Astrocyte of the cerebellum (primary cell): ENCODE measurements at regions not wholly inside any gene's neighbourhood (a gene's known extent, or its start where the extent isn't known, plus 50 kb on each side); places are given as distances from the start of the nearest gene placed in this dataset.

ENCODE experiments used
- DNase-seq: peaks from one replicate; pipeline ENCODE4 v3.0.0-alpha.2; 2011; ENCODE audit warnings: low read depth
- H3K4me3 ChIP-seq: 2 replicates; pipeline ENCODE4 v1.5.1; 2011; ENCODE audit warnings: mild to moderate bottlenecking, low read depth, low read length, moderate library complexity
- CTCF ChIP-seq: IDR thresholded peaks from 2 replicates; pipeline ENCODE4 v1.5.1; 2012; ENCODE audit warnings: low read length, low read depth, moderate library complexity, mild to moderate bottlenecking; ENCODE audit errors: missing control alignments
- in situ Hi-C: cut with HindIII; loops from 2 replicates; pipeline ENCODE4 v1.10.0; 2017; ENCODE audit warnings: low sequenced_read_pairs

- in situ Hi-C loops: no loop called here
- no peak for DNase-seq
- TF ChIP-seq CTCF: no peak
Measured at GRCh38 chr14:45680531-45680930, 427.5 kb upstream of the MIS18BP1 start.

GRCh38 chr14:45679853-45680252 is 426.9 kb upstream of the MIS18BP1 start:
- no peak overlapping the region for H3K4me3 ChIP-seq
- in situ Hi-C loops: no loop called here
- no peak for TF ChIP-seq CTCF
- DNase-seq: peak; percentile 82

More at GRCh38 chr14:45680531-45680930, 427.5 kb upstream of the MIS18BP1 start:
- H3K4me3 ChIP-seq: no peak overlapping the region

- no peak for DNase-seq
- in situ Hi-C loops: no loop called here
- TF ChIP-seq CTCF: no peak
- H3K4me3 ChIP-seq: no peak overlapping the region
Measured at GRCh38 chr14:45678163-45678562, 425.2 kb upstream of the MIS18BP1 start.

- in situ Hi-C loops: no loop called here
- no peak for DNase-seq
- H3K4me3 ChIP-seq: no peak overlapping the region
- no peak for TF ChIP-seq CTCF
Measured at GRCh38 chr14:45673420-45673819, 420.4 kb upstream of the MIS18BP1 start.

- DNase-seq: no peak
- H3K4me3 ChIP-seq: no peak overlapping the region
- in situ Hi-C loops: no loop called here
- no peak for TF ChIP-seq CTCF
Measured at GRCh38 chr14:45664668-45665356, 411.8 kb upstream of the MIS18BP1 start.

- no peak overlapping the region for H3K4me3 ChIP-seq
- in situ Hi-C loops: no loop called here
- DNase-seq: no peak
- no peak for TF ChIP-seq CTCF
Measured at GRCh38 chr14:45658917-45659299, 405.9 kb upstream of the MIS18BP1 start.
